ENCODE measurements at regions not wholly inside any gene's neighbourhood (a gene's known extent, or its start where the extent isn't known, plus 50 kb on each side); places are given as distances from the start of the nearest gene placed in this dataset.

DNA sequence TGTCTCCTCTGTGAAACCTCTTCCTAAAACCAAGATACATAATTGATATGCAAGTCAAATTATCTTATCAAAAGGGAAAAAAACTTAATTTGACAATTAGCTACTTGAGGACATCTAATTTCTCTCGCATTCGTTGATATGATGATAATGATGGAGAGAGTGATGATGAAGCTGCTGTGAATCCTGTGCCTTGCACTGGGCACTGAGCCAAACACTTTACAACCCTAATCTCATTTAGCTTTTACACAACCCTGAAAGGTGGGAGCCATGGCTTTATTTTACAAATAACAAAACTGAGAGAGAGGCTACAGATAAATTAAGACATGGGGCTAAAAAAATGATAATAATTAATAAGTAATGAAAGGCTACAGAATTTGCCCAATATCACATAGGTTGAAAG lies 176.0 kb downstream of the NOC3L start:
- no peaks in the 10 kb centered on the region for H3K4me1 ChIP-seq (ENCODE audit: control insufficient read depth, insufficient read depth, low read length)
- no peaks in the 10 kb centered on the region for H3K9me3 ChIP-seq (ENCODE audit: control insufficient read depth, insufficient read depth, low read depth, low read length)
- no peak for TF ChIP-seq ZNF280D (tag by site-specific recombination; IDR thresholded peaks at IDR 0.05)
- TF ChIP-seq, protein P1, sequence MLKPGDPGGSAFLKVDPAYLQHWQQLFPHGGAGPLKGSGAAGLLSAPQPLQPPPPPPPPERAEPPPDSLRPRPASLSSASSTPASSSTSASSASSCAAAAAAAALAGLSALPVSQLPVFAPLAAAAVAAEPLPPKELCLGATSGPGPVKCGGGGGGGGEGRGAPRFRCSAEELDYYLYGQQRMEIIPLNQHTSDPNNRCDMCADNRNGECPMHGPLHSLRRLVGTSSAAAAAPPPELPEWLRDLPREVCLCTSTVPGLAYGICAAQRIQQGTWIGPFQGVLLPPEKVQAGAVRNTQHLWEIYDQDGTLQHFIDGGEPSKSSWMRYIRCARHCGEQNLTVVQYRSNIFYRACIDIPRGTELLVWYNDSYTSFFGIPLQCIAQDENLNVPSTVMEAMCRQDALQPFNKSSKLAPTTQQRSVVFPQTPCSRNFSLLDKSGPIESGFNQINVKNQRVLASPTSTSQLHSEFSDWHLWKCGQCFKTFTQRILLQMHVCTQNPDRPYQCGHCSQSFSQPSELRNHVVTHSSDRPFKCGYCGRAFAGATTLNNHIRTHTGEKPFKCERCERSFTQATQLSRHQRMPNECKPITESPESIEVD (tag by site-specific recombination; IDR thresholded peaks at IDR 0.05): peak; percentile 58; the same call in 1 of the 2 replicates
- 0 out of 2 replicates have a peak, but pooled peaks have one; percentile 19 for TF ChIP-seq ZBTB17 (tag by site-specific recombination; IDR thresholded peaks at IDR 0.05)
- no peaks in the 10 kb centered on the region for H3K36me3 ChIP-seq (ENCODE audit: control insufficient read depth in 2 of 2, insufficient read depth in 1 of 2, low read length in 2 of 2)
- ChIA-PET POLR2A (no interaction called here), CTCF (no interaction called here)
- no peak overlapping the region for H3K4me3 ChIP-seq (ENCODE audit: low read depth, low read length)
- no peak overlapping the region for H3K27ac ChIP-seq (ENCODE audit: extremely low read depth, low read depth, low read length)

DNA sequence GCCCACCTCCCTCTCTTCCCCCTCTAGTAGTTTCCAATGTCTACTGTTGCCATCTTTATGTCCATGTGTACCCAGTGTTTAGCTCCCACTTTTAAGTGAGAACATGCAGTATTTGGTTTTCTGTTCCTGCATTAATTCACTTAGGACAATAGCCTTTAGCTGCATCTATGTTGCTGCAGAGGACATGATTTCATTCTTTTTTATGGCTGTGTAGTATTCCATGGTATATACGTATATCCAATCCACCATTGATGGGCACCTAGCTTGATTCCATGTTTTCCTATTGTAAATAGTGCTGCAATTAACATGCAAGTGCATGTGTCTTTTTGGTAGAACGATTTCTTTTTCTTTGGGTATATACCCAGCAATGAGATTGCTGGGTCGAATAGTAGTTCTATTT lies 170.4 kb downstream of the NOC3L start:
- H3K4me1 ChIP-seq (ENCODE audit: control insufficient read depth, insufficient read depth, low read length): peaks cover 7% of the 10 kb centered on the region
- TF ChIP-seq ZIC2 (tag by site-specific recombination; IDR thresholded peaks at IDR 0.05) (no peak), BCL11B (tag by site-specific recombination; IDR thresholded peaks at IDR 0.05; ENCODE audit: low read depth) (no peak), ZNF146 (tag by site-specific recombination; IDR thresholded peaks at IDR 0.05) (peak; percentile 95)
- TF ChIP-seq, protein P2, sequence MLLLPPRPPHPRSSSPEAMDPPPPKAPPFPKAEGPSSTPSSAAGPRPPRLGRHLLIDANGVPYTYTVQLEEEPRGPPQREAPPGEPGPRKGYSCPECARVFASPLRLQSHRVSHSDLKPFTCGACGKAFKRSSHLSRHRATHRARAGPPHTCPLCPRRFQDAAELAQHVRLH (tag by site-specific recombination; IDR thresholded peaks at IDR 0.05): peak; percentile 43; the same call in 1 of the 2 replicates
- ChIA-PET POLR2A (no interaction called here), CTCF (interaction anchor here (0.9 to 1.5 kb wide), 2 partner anchors 41 to 275 kb away, joined by 3 to 6 read pairs; no protein-coding TSS in a partner anchor)
- no peak overlapping the region for H3K27ac ChIP-seq (ENCODE audit: extremely low read depth, low read depth, low read length)
- no peaks in the 10 kb centered on the region for H3K36me3 ChIP-seq (ENCODE audit: control insufficient read depth in 2 of 2, insufficient read depth in 1 of 2, low read length in 2 of 2)
- H3K4me3 ChIP-seq (ENCODE audit: low read depth, low read length): no peak overlapping the region
- H3K9me3 ChIP-seq (ENCODE audit: control insufficient read depth, insufficient read depth, low read depth, low read length): no peaks in the 10 kb centered on the region

GRCh38 chr10:94192974-94193373 lies 169.8 kb downstream of the NOC3L start:
- H3K4me3 ChIP-seq (ENCODE audit: low read depth, low read length): no peak overlapping the region
- ChIA-PET CTCF (interaction anchor here (1.5 kb wide), 1 partner anchor 40 kb away, joined by 6 read pairs; no protein-coding TSS in a partner anchor), POLR2A (no interaction called here)
- no peak overlapping the region for H3K27ac ChIP-seq (ENCODE audit: extremely low read depth, low read depth, low read length)
- H3K36me3 ChIP-seq (ENCODE audit: control insufficient read depth in 2 of 2, insufficient read depth in 1 of 2, low read length in 2 of 2): no peaks in the 10 kb centered on the region
- H3K4me1 ChIP-seq (ENCODE audit: control insufficient read depth, insufficient read depth, low read length): peaks cover 7% of the 10 kb centered on the region
- TF ChIP-seq GLI4 (tag by site-specific recombination; IDR thresholded peaks at IDR 0.05) (no peak), ZNF423 (tag by site-specific recombination; IDR thresholded peaks at IDR 0.05) (no peak), ZNF37A (tag by site-specific recombination; IDR thresholded peaks at IDR 0.05) (no peak), ZNF341 (tag by site-specific recombination; IDR thresholded peaks at IDR 0.05; ENCODE audit: low read depth) (no peak), ZBTB17 (tag by site-specific recombination; IDR thresholded peaks at IDR 0.05) (peak; percentile 89), ZFP69B (tag by site-specific recombination; IDR thresholded peaks at IDR 0.05) (no peak), WT1 (tag by site-specific recombination; IDR thresholded peaks at IDR 0.05) (no peak), FEZF1 (tag by site-specific recombination; IDR thresholded peaks at IDR 0.05) (peak; percentile 52), ELK4 (IDR thresholded peaks at IDR 0.05; ENCODE audit: borderline replicate concordance, low read depth, low read length) (no peak), MEIS1 (CRISPR knock-in tag; IDR thresholded peaks at IDR 0.05; ENCODE audit: borderline replicate concordance) (no peak)
- TF ChIP-seq, protein P1 (tag by site-specific recombination; IDR thresholded peaks at IDR 0.05): peak; percentile 24; the same call in 1 of the 2 replicates
- TF ChIP-seq, protein P3, sequence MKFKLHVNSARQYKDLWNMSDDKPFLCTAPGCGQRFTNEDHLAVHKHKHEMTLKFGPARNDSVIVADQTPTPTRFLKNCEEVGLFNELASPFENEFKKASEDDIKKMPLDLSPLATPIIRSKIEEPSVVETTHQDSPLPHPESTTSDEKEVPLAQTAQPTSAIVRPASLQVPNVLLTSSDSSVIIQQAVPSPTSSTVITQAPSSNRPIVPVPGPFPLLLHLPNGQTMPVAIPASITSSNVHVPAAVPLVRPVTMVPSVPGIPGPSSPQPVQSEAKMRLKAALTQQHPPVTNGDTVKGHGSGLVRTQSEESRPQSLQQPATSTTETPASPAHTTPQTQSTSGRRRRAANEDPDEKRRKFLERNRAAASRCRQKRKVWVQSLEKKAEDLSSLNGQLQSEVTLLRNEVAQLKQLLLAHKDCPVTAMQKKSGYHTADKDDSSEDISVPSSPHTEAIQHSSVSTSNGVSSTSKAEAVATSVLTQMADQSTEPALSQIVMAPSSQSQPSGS (tag by site-specific recombination; IDR thresholded peaks at IDR 0.05; ENCODE audit: low read depth): no peak
- H3K9me3 ChIP-seq (ENCODE audit: control insufficient read depth, insufficient read depth, low read depth, low read length): no peaks in the 10 kb centered on the region

Measured in HEK293 (cell line).